HL-60 (cell line): ENCODE measurements at regions not wholly inside any gene's neighbourhood (a gene's known extent, or its start where the extent isn't known, plus 50 kb on each side); places are given as distances from the start of the nearest gene placed in this dataset.

Experiments
- DNase-seq, 2 experiments: peaks; one replicate each; pipeline ENCODE4 v3.0.0-alpha.2; 2010 to 2020; ENCODE audit warnings: low read depth in 1 of 2, low spot score in 1 of 2
- H3K27ac ChIP-seq: fragments of 250-450 bp; sonication (Bioruptor Pico); replicated peaks from 2 replicates; pipeline ENCODE4 v1.5.1; 2020; ENCODE audit warnings: mild to moderate bottlenecking, moderate library complexity
- H3K27me3 ChIP-seq: fragments of 250-450 bp; sonication (Bioruptor Pico); 2 replicates; pipeline ENCODE4 v1.5.1; 2021; ENCODE audit warnings: mild to moderate bottlenecking, moderate library complexity; ENCODE audit not compliant: insufficient read depth, poor library complexity, severe bottlenecking
- H3K4me3 ChIP-seq: replicated peaks from 2 replicates; pipeline ENCODE4 v1.5.1; 2011; ENCODE audit warnings: mild to moderate bottlenecking, control low read depth, low read length; ENCODE audit not compliant: insufficient read depth
- GABPA ChIP-seq: IDR thresholded peaks from 2 replicates; pipeline ENCODE4 v1.6.1; 2012; ENCODE audit warnings: low read depth
- POLR2AphosphoS5 ChIP-seq: IDR thresholded peaks from 2 replicates; pipeline ENCODE4 v1.6.1; 2012; ENCODE audit warnings: low read depth
- SPI1 ChIP-seq: IDR thresholded peaks from 2 replicates; pipeline ENCODE4 v1.6.1; 2012; ENCODE audit warnings: low read depth, mild to moderate bottlenecking, borderline replicate concordance
- TF ChIP-seq, protein P1 (sequence below): IDR thresholded peaks from one replicate; pipeline ENCODE4 v1.5.1; 2011; ENCODE audit warnings: low read length, control low read depth, inconsistent platforms; ENCODE audit not compliant: insufficient read depth
- TF ChIP-seq, protein P2 (sequence below): IDR thresholded peaks from 2 replicates; pipeline ENCODE4 v1.6.1; 2012; ENCODE audit warnings: low read depth; ENCODE audit not compliant: insufficient replicate concordance

DNA sequence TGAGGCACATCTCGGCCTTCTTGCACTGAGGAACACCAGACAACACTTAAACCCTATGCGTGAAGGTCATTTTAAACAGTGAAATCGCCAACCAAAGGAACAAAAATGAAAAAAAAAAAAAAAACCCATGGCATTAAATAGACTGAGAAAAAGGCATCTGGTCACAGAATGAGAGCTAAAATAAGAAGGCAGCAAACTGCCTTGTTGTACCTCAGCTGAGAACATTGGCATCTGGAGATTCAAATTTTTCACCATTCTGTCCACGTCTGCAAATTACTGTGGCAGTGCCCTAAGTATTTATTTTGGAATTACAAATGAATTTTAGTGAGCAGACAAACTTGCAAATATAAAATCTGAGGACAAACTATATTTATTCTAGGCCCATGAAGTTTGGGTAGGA lies 82.6 kb upstream of the POU1F1 start:
- Histone ChIP-seq H3K4me3 (no peak overlapping the region), H3K27ac (no peak overlapping the region), H3K27me3 (no peaks in the 10 kb centered on the region)
- DNase-seq = no peak
- TF ChIP-seq GABPA = no peak

DNA sequence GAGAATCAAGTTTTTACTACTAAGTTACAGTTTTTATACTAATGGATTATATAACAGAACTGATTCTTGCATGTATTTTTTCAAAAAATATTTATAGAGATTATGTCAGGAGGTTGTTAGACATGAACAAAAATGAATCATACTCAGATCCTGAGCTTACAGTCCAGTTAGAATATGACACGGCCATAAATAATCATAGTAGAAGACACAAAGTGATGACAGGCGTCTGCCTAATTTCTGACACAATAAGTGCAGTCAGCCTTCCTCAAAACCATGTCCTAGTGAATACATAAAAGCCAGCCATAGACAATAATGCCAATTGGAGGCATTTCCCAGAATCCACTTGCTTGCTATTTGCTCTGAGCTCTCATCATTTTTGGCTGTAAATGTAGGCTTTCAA lies 81.7 kb upstream of the POU1F1 start:
- TF ChIP-seq, protein P1, sequence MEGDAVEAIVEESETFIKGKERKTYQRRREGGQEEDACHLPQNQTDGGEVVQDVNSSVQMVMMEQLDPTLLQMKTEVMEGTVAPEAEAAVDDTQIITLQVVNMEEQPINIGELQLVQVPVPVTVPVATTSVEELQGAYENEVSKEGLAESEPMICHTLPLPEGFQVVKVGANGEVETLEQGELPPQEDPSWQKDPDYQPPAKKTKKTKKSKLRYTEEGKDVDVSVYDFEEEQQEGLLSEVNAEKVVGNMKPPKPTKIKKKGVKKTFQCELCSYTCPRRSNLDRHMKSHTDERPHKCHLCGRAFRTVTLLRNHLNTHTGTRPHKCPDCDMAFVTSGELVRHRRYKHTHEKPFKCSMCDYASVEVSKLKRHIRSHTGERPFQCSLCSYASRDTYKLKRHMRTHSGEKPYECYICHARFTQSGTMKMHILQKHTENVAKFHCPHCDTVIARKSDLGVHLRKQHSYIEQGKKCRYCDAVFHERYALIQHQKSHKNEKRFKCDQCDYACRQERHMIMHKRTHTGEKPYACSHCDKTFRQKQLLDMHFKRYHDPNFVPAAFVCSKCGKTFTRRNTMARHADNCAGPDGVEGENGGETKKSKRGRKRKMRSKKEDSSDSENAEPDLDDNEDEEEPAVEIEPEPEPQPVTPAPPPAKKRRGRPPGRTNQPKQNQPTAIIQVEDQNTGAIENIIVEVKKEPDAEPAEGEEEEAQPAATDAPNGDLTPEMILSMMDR = no peak
- TF ChIP-seq, protein P2, sequence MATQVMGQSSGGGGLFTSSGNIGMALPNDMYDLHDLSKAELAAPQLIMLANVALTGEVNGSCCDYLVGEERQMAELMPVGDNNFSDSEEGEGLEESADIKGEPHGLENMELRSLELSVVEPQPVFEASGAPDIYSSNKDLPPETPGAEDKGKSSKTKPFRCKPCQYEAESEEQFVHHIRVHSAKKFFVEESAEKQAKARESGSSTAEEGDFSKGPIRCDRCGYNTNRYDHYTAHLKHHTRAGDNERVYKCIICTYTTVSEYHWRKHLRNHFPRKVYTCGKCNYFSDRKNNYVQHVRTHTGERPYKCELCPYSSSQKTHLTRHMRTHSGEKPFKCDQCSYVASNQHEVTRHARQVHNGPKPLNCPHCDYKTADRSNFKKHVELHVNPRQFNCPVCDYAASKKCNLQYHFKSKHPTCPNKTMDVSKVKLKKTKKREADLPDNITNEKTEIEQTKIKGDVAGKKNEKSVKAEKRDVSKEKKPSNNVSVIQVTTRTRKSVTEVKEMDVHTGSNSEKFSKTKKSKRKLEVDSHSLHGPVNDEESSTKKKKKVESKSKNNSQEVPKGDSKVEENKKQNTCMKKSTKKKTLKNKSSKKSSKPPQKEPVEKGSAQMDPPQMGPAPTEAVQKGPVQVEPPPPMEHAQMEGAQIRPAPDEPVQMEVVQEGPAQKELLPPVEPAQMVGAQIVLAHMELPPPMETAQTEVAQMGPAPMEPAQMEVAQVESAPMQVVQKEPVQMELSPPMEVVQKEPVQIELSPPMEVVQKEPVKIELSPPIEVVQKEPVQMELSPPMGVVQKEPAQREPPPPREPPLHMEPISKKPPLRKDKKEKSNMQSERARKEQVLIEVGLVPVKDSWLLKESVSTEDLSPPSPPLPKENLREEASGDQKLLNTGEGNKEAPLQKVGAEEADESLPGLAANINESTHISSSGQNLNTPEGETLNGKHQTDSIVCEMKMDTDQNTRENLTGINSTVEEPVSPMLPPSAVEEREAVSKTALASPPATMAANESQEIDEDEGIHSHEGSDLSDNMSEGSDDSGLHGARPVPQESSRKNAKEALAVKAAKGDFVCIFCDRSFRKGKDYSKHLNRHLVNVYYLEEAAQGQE = no peak
- TF ChIP-seq POLR2AphosphoS5 = no peak
- no peak for TF ChIP-seq GABPA
- TF ChIP-seq SPI1 = no peak
- Histone ChIP-seq H3K27ac (no peak overlapping the region), H3K27me3 (no peaks in the 10 kb centered on the region), H3K4me3 (no peak overlapping the region)
- no peak for DNase-seq

DNA sequence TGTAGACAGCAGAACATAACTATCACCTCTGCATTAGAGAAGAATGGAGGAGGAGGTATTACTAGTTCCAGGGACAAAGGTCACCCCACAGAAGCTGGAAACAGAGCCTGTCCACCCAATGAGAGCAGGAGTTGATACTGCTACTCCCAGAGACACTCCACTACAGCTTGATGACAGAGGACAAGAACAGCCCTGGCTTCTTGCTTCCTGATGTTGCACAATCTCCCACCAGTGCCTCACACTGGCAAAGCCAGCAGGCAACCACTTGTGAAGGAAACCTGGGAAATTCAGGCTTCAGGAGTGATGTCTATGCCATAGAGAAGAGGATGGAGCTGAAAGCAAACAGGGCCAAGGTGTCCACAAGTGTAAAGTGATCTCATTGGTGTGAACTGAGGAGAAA lies 78.0 kb upstream of the POU1F1 start:
- no peaks in the 10 kb centered on the region for H3K27me3 ChIP-seq
- no peak for DNase-seq
- no peak overlapping the region for H3K27ac ChIP-seq
- TF ChIP-seq POLR2AphosphoS5 (no peak), SPI1 (no peak)
- no peak overlapping the region for H3K4me3 ChIP-seq

DNA sequence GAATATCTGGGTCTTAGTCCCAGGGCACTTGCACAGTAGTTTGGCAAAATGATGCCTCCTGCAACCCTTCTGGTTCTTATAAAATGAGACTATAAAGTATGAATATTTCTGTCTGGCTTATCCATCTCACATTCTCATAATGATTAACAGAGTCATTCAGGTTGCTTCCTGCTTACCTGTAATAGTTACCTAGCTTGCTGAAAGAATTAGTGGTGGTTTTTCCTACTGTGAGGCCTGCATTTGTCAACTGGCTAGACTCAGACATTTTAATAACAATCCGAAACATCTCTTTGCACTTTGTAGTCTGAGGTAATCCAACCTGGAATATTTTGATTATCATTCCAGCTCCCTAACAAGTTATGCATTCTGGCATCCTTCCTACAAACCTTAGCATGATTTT lies 75.6 kb upstream of the POU1F1 start:
- TF ChIP-seq, protein P2 = no peak
- TF ChIP-seq POLR2AphosphoS5 (no peak), GABPA (no peak), SPI1 (no peak)
- TF ChIP-seq, protein P1 = no peak
- Histone ChIP-seq H3K27ac (no peak overlapping the region), H3K27me3 (no peaks in the 10 kb centered on the region), H3K4me3 (no peak overlapping the region)
- no peak for DNase-seq
